Panc1 (cell line): ENCODE measurements at regions not wholly inside any gene's neighbourhood (a gene's known extent, or its start where the extent isn't known, plus 50 kb on each side); places are given as distances from the start of the nearest gene placed in this dataset.

Experiments used
- CTCF ChIP-seq: fragments of 450-650 bp; IDR thresholded peaks from 2 replicates; pipeline ENCODE4 v1.5.1; 2017; ENCODE audit warnings: mild to moderate bottlenecking
- POLR2AphosphoS5 ChIP-seq: IDR thresholded peaks from 2 replicates; pipeline ENCODE4 v1.6.1; 2012; ENCODE audit warnings: mild to moderate bottlenecking, low read depth, low read length, moderate library complexity
- REST ChIP-seq, 2 experiments: IDR thresholded peaks; 2 replicates each; pipeline ENCODE4 v1.6.1; 2011 to 2012; ENCODE audit warnings: low read depth in 2 of 2, control low read depth in 1 of 2, low read length in 1 of 2, mild to moderate bottlenecking in 1 of 2, moderate library complexity in 1 of 2; ENCODE audit not compliant: insufficient read depth in 1 of 2
- SIN3A ChIP-seq: IDR thresholded peaks from 2 replicates; pipeline ENCODE4 v1.6.1; 2012; ENCODE audit warnings: low read depth, mild to moderate bottlenecking, low read length, moderate library complexity, borderline replicate concordance; ENCODE audit not compliant: insufficient read depth
- TCF7L2 ChIP-seq: IDR thresholded peaks from 2 replicates; pipeline ENCODE4 v1.6.1; 2011; ENCODE audit warnings: mild to moderate bottlenecking, low read depth, low read length, inconsistent platforms

GRCh38 chr1:73868810-73869336, 329.1 kb downstream of the LRRIQ3 start:
- TF ChIP-seq REST (IDR thresholded peaks at IDR 0.05; ENCODE audit: insufficient read depth in 1 of 2, low read depth in 2 of 2, low read length in 1 of 2) (no peak), POLR2AphosphoS5 (no peak), CTCF (no peak), SIN3A (no peak), TCF7L2 (no peak)
